COR-L47 (cell line): ENCODE measurements at regions not wholly inside any gene's neighbourhood (a gene's known extent, or its start where the extent isn't known, plus 50 kb on each side); places are given as distances from the start of the nearest gene placed in this dataset.
"Not testable (repeated sequence)": the region's sequence is repeated elsewhere in the genome, so short reads cannot be mapped to it uniquely, and the experiment has no call there.

Source experiments
- DNase-seq: peaks from one replicate; lab custom pipeline; 2025; lab: John Stamatoyannopoulos, UW

DNA sequence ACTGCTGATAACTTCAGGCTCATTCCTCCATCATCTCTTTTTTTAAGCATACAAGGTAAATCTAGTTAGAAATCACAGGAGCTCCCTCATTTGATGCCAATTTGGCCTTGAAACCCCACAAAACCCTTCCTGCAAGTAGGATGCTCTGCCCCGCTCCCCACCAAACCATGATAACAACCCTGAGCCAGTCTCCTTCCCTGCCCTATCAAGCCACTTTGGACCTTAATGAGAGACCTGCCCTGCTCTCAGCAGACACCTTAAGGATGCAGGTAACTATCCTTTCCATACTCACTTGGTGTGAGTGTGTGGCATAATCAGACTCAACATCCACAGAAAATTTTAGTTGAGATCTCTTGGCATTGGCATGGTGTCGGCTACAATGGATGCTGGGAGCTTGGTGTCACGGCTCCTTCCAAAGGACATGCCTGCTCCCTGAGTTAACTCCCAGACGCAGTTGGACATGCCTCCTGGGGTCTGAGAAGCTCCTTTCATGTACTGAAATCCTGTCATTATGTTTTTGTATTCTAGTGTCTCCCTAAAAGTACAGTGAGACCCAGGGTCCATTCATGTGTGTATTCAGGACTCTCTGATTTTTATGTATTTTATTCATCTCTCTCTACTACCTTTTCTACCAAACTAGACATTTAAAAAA is 801.4 kb downstream of the TMEM121 start:
- DNase-seq, result not testable (repeated sequence)

DNA sequence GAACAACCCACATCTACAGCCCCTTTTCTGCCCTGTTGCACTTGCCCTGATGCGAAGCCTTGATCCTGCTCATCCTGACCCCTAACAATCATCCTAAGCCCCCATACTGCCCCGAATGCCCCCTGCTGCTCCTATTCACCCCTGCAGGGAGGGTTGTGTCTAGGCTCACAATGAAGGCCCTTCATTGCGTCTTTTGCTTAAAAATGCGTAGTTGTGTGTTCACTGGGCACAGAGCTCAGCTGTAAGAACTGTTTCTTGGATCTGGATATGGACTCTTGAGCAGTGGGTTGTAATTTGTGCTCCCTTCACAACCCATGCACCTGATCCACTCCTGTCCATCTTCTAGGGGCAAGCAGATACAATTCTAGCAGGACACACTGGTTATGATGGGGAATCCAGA is 802.9 kb downstream of the TMEM121 start:
- DNase-seq, result not testable (repeated sequence)

- DNase-seq, result not testable (repeated sequence)
Measured at GRCh38 chr14:106329987-106330774, 803.8 kb downstream of the TMEM121 start.

GRCh38 chr14:106334428-106335109 is 808.2 kb downstream of the TMEM121 start:
- DNase-seq, result not testable (repeated sequence)

- DNase-seq, result not testable (repeated sequence)
Measured at GRCh38 chr14:106335110-106335429, 808.7 kb downstream of the TMEM121 start.

- DNase-seq, result not testable (repeated sequence)
Measured at GRCh38 chr14:106338775-106339174, 812.4 kb downstream of the TMEM121 start.

DNA sequence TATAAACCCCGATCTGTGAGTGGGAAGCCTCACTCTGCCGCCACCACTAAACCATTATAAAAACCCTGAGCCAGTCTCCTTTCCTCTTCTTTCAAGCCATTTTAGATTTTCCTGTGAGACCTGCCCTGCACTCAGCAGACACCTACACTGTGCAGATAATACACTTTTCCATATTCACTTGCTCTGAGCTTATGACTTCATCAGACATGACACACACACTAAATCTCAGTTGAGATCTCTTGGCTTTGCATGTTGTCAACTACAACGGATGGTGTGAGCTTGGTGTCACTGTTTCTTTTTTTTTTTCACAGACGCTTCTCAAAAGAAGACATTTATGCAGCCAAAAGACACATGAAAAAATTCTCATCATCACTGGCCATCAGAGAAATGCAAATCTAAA is 814.3 kb downstream of the TMEM121 start:
- not testable (repeated sequence) for DNase-seq

DNA sequence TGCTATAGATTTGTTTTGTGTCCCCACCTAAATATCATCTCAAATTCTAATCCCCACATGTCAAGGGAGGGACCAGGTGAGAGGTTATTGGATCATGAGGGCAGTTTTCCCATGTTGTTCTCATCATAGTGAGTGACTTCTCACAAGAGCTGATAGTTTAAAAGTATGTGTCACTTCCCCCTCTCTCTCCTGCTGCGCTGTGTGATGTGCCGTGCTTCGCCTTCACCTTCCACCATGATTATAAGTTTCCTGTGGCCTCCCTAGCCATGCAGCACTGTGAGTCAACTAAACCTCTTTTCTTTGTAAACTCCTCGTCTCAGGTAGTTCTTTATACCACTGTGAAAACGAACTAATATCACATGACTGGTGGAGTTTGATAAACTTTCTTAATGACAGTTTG is 814.8 kb downstream of the TMEM121 start:
- DNase-seq, result not testable (repeated sequence)

- DNase-seq, result no peak
Measured at GRCh38 chr14:106343626-106344025, 817.2 kb downstream of the TMEM121 start.

- DNase-seq, result not testable (repeated sequence)
Measured at GRCh38 chr14:106344065-106344614, 817.8 kb downstream of the TMEM121 start.

GRCh38 chr14:106344791-106345479 is 818.6 kb downstream of the TMEM121 start:
- not testable (repeated sequence) for DNase-seq

DNA sequence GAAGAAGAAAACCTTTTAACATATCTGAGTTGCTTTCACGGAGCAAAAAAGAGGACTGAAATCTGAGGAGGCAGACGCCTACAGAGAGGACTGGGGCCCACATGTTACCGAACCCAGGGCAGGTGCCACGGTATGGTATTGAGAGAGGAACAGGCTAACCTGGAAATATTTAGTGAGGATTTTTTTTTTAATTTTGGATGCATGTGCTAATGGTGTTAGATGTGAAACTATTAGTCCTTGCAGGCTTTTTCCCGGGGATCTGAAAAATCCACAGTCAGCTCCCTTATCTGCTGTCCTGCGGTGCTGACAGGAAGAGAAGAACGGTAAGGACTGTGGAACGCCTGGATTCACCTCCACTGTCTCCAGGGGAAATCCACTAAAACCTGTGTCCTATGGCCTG is 819.7 kb downstream of the TMEM121 start:
- DNase-seq, result no peak

GRCh38 chr14:106346534-106347290 is 820.3 kb downstream of the TMEM121 start:
- DNase-seq, result no peak

- no peak for DNase-seq
Measured at GRCh38 chr14:106347291-106347778, 821.0 kb downstream of the TMEM121 start.

GRCh38 chr14:106347890-106348755 is 821.7 kb downstream of the TMEM121 start:
- DNase-seq, result no peak

DNA sequence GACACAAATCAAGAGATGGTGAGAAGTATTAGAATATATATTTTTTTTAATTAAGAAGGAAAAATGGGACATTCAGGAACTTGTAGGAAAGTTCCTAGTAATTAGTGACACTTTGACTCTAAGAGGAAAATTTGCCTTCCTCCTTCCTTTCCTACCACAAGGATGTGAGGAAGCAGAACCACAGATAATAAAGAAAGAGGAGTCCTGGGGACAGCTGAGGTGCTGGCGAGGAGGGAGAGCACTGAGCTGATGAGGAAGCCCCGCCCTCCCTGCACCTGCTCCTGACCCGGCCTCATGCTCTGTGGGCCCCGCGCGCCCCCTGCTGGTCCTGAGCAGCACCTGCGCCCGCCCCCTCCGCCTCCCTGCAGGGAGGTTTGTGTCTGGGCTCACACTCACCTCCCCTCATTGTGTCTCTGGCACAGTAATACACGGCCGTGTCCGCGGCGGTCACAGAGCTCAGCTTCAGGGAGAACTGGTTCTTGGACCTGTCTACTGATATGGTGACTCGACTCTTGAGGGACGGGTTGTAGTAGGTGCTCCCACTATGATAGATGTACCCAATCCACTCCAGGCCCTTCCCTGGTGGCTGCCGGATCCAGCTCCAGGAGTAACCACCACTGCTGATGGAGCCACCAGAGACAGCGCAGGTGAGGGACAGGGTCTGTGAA is 822.6 kb downstream of the TMEM121 start:
- DNase-seq, result not testable (repeated sequence)

GRCh38 chr14:106349678-106350457 is 823.5 kb downstream of the TMEM121 start:
- not testable (repeated sequence) for DNase-seq

DNA sequence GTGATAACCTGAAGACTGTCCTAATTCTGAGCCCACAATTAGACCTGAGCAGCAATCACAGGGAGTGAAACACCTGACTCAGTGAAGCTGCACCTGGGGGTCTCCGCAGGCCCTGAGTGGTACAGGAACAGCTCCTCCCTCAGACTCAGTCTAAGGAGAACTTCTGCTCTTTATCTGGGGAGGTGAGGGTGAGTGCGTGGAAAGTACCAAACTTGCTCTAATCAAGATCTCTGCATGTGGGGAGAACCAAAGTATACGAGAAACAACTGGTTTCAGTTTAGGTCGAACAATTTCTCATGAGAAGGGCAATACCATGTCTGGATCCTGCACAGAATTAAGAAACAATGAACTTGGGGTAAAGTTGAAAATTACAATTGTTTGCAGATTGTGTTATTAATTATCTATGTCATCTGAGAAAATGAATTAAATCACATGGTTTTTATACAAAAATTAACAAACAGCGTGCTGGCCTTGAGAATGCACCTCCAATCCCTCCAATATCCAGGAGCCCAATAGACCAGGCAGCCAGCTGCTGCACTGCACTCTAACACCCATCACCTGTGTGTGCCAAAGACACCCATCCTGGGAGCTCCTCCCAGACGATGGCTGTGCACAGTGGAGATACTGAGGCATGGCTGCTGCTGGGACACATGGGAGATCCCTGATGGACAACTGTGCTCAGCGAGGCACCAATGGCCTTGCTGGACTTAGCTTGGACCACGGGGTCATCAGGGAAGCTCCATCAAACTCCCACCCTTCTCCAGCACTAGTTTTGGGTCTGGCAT is 828.8 kb downstream of the TMEM121 start:
- DNase-seq, result not testable (repeated sequence)
